H1 (cell line): ENCODE measurements at regions not wholly inside any gene's neighbourhood (a gene's known extent, or its start where the extent isn't known, plus 50 kb on each side); places are given as distances from the start of the nearest gene placed in this dataset.

Experiments used
- CTCF ChIA-PET: fragments of 300-600 bp; sonication (Branson Sonifier 250); formaldehyde crosslinking; loops from one replicate; lab custom pipeline; 2021; ENCODE audit not compliant: partially characterized antibody; lab: Charles Lee
- POLR2A ChIA-PET: fragments of 300-600 bp; sonication (Branson Sonifier 250); formaldehyde crosslinking; loops from one replicate; lab custom pipeline; 2021; ENCODE audit warnings: inconsistent platforms; ENCODE audit not compliant: partially characterized antibody; lab: Charles Lee
- DNase-seq, 2 experiments: peaks; one replicate each; pipeline versions ENCODE4 v3.0.0 to v3.0.0-alpha.2; 2010 to 2022; ENCODE audit warnings: low spot score in 2 of 2, low read depth in 1 of 2, mixed read lengths in 1 of 2
- FAIRE-seq: peaks from 2 replicates; lab custom pipeline; 2011; peaks lifted over from hg19 to GRCh38; lab: Jason Lieb, UNC
- H2AFZ ChIP-seq: 2 replicates; pipeline ENCODE4 v1.8.1; 2012; ENCODE audit warnings: low read length, inconsistent platforms
- H2AK5ac ChIP-seq: 2 replicates; pipeline ENCODE4 v1.6.1; 2013; ENCODE audit warnings: low read depth, low read length
- H2BK120ac ChIP-seq: replicated peaks from 2 replicates; pipeline ENCODE3; 2013; ENCODE audit warnings: low read depth, low read length, inconsistent platforms
- H2BK12ac ChIP-seq: 2 replicates; pipeline ENCODE4 v1.6.1; 2013; ENCODE audit warnings: low read depth, low read length
- H2BK15ac ChIP-seq: 2 replicates; pipeline ENCODE4 v1.6.1; 2013; ENCODE audit warnings: low read length
- H2BK20ac ChIP-seq: 2 replicates; pipeline ENCODE4 v1.6.1; 2013; ENCODE audit warnings: low read length
- H2BK5ac ChIP-seq: 2 replicates; pipeline ENCODE4 v1.6.1; 2013; ENCODE audit warnings: low read depth, low read length
- H3K14ac ChIP-seq: 2 replicates; pipeline ENCODE4 v1.6.1; 2013; ENCODE audit warnings: inconsistent platforms; ENCODE audit not compliant: insufficient read length
- H3K18ac ChIP-seq: 2 replicates; pipeline ENCODE4 v1.6.1; 2013; ENCODE audit warnings: low read length; ENCODE audit errors: extremely low read depth
- H3K23ac ChIP-seq: 2 replicates; pipeline ENCODE4 v1.6.1; 2013; ENCODE audit warnings: inconsistent platforms; ENCODE audit not compliant: insufficient read length
- H3K23me2 ChIP-seq: 2 replicates; pipeline ENCODE4 v1.6.1; 2013; ENCODE audit warnings: low read depth, low read length
- H3K27ac ChIP-seq: 2 replicates; pipeline ENCODE4 v1.6.1; 2011; ENCODE audit warnings: low read depth, low read length, inconsistent platforms
- H3K27me3 ChIP-seq, 4 experiments: replicated peaks in 1 of 4; 1 replicate in 1 of 4; 2 replicates in 3 of 4; pipeline versions ENCODE4 v1.6.1 to v1.8.1; 2011 to 2013; ENCODE audit warnings: low read length in 3 of 4, mild to moderate bottlenecking in 3 of 4, inconsistent platforms in 2 of 4, mixed read lengths in 2 of 4, moderate library complexity in 1 of 4; ENCODE audit not compliant: control insufficient read depth in 3 of 4, insufficient read depth in 3 of 4; ENCODE audit errors: extremely low read depth in 1 of 4
- H3K36me3 ChIP-seq, 4 experiments: 2 replicates each; pipeline versions ENCODE4 v1.6.1 to v1.8.1; 2011 to 2013; ENCODE audit warnings: mild to moderate bottlenecking in 4 of 4, low read length in 3 of 4, moderate library complexity in 2 of 4, control low read depth in 1 of 4, inconsistent platforms in 1 of 4; ENCODE audit not compliant: insufficient read depth in 4 of 4, control insufficient read depth in 2 of 4
- H3K4ac ChIP-seq: replicated peaks from 2 replicates; pipeline ENCODE3; 2013; ENCODE audit warnings: low read length, low read depth, mixed read lengths, inconsistent platforms; ENCODE audit not compliant: insufficient read length
- H3K4me1 ChIP-seq, 4 experiments: replicated peaks in 1 of 4; 1 replicate in 1 of 4; 2 replicates in 3 of 4; pipeline versions ENCODE4 v1.6.1 to v1.8.1; 2011 to 2013; ENCODE audit warnings: low read length in 3 of 4, inconsistent platforms in 2 of 4, mixed read lengths in 1 of 4; ENCODE audit not compliant: insufficient read depth in 4 of 4, control insufficient read depth in 3 of 4
- H3K4me2 ChIP-seq, 2 experiments: 2 replicates each; pipeline versions ENCODE4 v1.6.1 to v1.8.1; 2011 to 2013; ENCODE audit warnings: low read depth in 2 of 2, low read length in 2 of 2, control low read depth in 1 of 2, inconsistent platforms in 1 of 2, mild to moderate bottlenecking in 1 of 2; ENCODE audit not compliant: insufficient read depth in 1 of 2
- H3K4me3 ChIP-seq, 4 experiments: fragments of 200-600, 300-600 bp in 1 of 4; sonication (generic), shearing (Covaris generic), sonication (Bioruptor Twin) in 1 of 4; 2 replicates each; pipeline versions ENCODE4 v1.5.1 to v1.8.1; 2011 to 2016; ENCODE audit warnings: low read length in 4 of 4, low read depth in 3 of 4, control low read depth in 2 of 4, inconsistent platforms in 2 of 4, mild to moderate bottlenecking in 2 of 4, mixed read lengths in 1 of 4, moderate library complexity in 1 of 4; ENCODE audit not compliant: insufficient read depth in 2 of 4; ENCODE audit errors: extremely low read depth in 1 of 4
- H3K56ac ChIP-seq: replicated peaks from 2 replicates; pipeline ENCODE3; 2013; ENCODE audit warnings: low read depth, mild to moderate bottlenecking, mixed read lengths, low read length, inconsistent platforms; ENCODE audit not compliant: insufficient read length
- H3K79me1 ChIP-seq: 2 replicates; pipeline ENCODE4 v1.6.1; 2013; ENCODE audit warnings: low read depth, low read length, control low read depth
- H3K79me2 ChIP-seq, 2 experiments: 2 replicates each; pipeline versions ENCODE4 v1.6.1 to v1.8.1; 2012 to 2013; ENCODE audit warnings: low read length in 2 of 2, mild to moderate bottlenecking in 2 of 2, inconsistent platforms in 1 of 2; ENCODE audit not compliant: insufficient read depth in 2 of 2, control insufficient read depth in 1 of 2
- H3K9ac ChIP-seq, 4 experiments: replicated peaks in 1 of 4; 1 replicate in 1 of 4; 2 replicates in 3 of 4; pipeline versions ENCODE4 v1.6.1 to v1.8.1; 2011 to 2013; ENCODE audit warnings: low read depth in 3 of 4, low read length in 3 of 4, control low read depth in 2 of 4, mild to moderate bottlenecking in 2 of 4, moderate library complexity in 2 of 4, inconsistent platforms in 1 of 4; ENCODE audit errors: extremely low read depth in 1 of 4
- H3K9me3 ChIP-seq, 2 experiments: 2 replicates each; pipeline versions ENCODE4 v1.6.1 to v1.8.1; 2012 to 2013; ENCODE audit warnings: mild to moderate bottlenecking in 2 of 2, moderate library complexity in 2 of 2, control low read depth in 1 of 2, inconsistent platforms in 1 of 2, low read depth in 1 of 2, low read length in 1 of 2, mixed read lengths in 1 of 2; ENCODE audit not compliant: insufficient read depth in 2 of 2
- H4K20me1 ChIP-seq, 2 experiments: replicated peaks in 1 of 2; 2 replicates each; pipeline versions ENCODE3 to v1.8.1; 2011 to 2013; ENCODE audit warnings: inconsistent platforms in 2 of 2, low read length in 2 of 2, mild to moderate bottlenecking in 1 of 2; ENCODE audit not compliant: insufficient read depth in 2 of 2, control insufficient read depth in 1 of 2
- H4K5ac ChIP-seq: 2 replicates; pipeline ENCODE4 v1.6.1; 2013; ENCODE audit warnings: low read length, low read depth, mixed read lengths, inconsistent platforms; ENCODE audit not compliant: insufficient read length
- H4K8ac ChIP-seq: 2 replicates; pipeline ENCODE4 v1.8.0; 2013; ENCODE audit warnings: mild to moderate bottlenecking, moderate library complexity, low read length, inconsistent platforms; ENCODE audit not compliant: insufficient read depth; ENCODE audit errors: extremely low read depth
- H4K91ac ChIP-seq: replicated peaks from 2 replicates; pipeline ENCODE3; 2013; ENCODE audit warnings: low read length, mixed read lengths, inconsistent platforms; ENCODE audit not compliant: insufficient read length
- BCL11A ChIP-seq, 2 experiments: IDR thresholded peaks; one replicate each; pipeline ENCODE4 v1.6.1; 2011; ENCODE audit warnings: low read depth in 2 of 2, low read length in 2 of 2, mild to moderate bottlenecking in 2 of 2
- EZH2 ChIP-seq: fragments of 200-600 bp; sonication (generic); IDR thresholded peaks from 2 replicates; pipeline ENCODE4 v1.7.1; 2012; ENCODE audit warnings: low read depth, mild to moderate bottlenecking, moderate library complexity, low read length, inconsistent platforms; ENCODE audit not compliant: severe bottlenecking
- HDAC6 ChIP-seq: IDR thresholded peaks from one replicate; pipeline ENCODE4 v1.7.1; 2012; ENCODE audit warnings: low read depth, mild to moderate bottlenecking, inconsistent platforms, low read length, moderate library complexity
- MAFK ChIP-seq: IDR thresholded peaks from 2 replicates; pipeline ENCODE4 v1.6.1; 2012; ENCODE audit warnings: low read depth, mild to moderate bottlenecking, improper control_type of control experiment, low read length
- MAX ChIP-seq: IDR thresholded peaks from 2 replicates; pipeline ENCODE4 v1.6.1; 2012; ENCODE audit warnings: inconsistent platforms
- NRF1 ChIP-seq: IDR thresholded peaks from 2 replicates; pipeline ENCODE4 v1.6.1; 2011; ENCODE audit warnings: mild to moderate bottlenecking, low read depth, low read length, improper control_type of control experiment
- POLR2A ChIP-seq, 2 experiments: IDR thresholded peaks; 1 replicate in 1 of 2; 2 replicates in 1 of 2; pipeline ENCODE4 v1.6.1; 2011; ENCODE audit warnings: low read depth in 2 of 2, low read length in 2 of 2, mild to moderate bottlenecking in 2 of 2; ENCODE audit errors: control extremely low read depth in 1 of 2
- RAD21 ChIP-seq, 2 experiments: IDR thresholded peaks in 1 of 2; conservative IDR thresholded peaks in 1 of 2; 2 replicates each; pipeline ENCODE4 v1.6.1; 2011; ENCODE audit warnings: low read depth in 2 of 2, low read length in 2 of 2, improper control_type of control experiment in 1 of 2, inconsistent platforms in 1 of 2, mild to moderate bottlenecking in 1 of 2, moderate library complexity in 1 of 2
- SP4 ChIP-seq: IDR thresholded peaks from 2 replicates; pipeline ENCODE4 v1.6.1; 2012; ENCODE audit warnings: low read length, inconsistent platforms
- SRF ChIP-seq: IDR thresholded peaks from 2 replicates; pipeline ENCODE4 v1.6.1; 2011; ENCODE audit warnings: mild to moderate bottlenecking, low read depth, low read length, moderate library complexity
- TCF12 ChIP-seq: IDR thresholded peaks from 2 replicates; pipeline ENCODE4 v1.6.1; 2011; ENCODE audit warnings: low read depth, mild to moderate bottlenecking, low read length

GRCh38 chr2:146530886-146531285 is 1313.9 kb upstream of the ACVR2A start:
- H2AK5ac ChIP-seq, result no peak overlapping the region
- no peak overlapping the region for H4K91ac ChIP-seq
- H3K4me3 ChIP-seq, result no peak overlapping the region
- POLR2A ChIA-PET, result interaction anchor here (1.5 kb wide), 1 partner anchor 9 kb away, joined by 7 read pairs; no protein-coding TSS in a partner anchor
- H3K9me3 ChIP-seq, result peaks cover 3 to 6% of the 10 kb centered on the region in 2 experiments; a peak in 1 of 4 replicates
- 0 out of 7 replicates have a peak, but pooled peaks cover 0 to 2% (median 0%) of the 10 kb centered on the region in 4 experiments for H3K4me1 ChIP-seq
- H2AFZ ChIP-seq, result no peak overlapping the region
- H3K18ac ChIP-seq, result no peak overlapping the region
- DNase-seq (no peak), FAIRE-seq (no peak)
- CTCF ChIA-PET, result no interaction called here
- H3K23me2 ChIP-seq, result no peaks in the 10 kb centered on the region
- no peak overlapping the region for H2BK5ac ChIP-seq
- H3K23ac ChIP-seq, result no peak overlapping the region
- H4K8ac ChIP-seq, result no peak overlapping the region
- H3K4me2 ChIP-seq, result no peak overlapping the region
- H2BK120ac ChIP-seq, result no peak overlapping the region
- H3K79me1 ChIP-seq, result no peaks in the 10 kb centered on the region
- H2BK20ac ChIP-seq, result no peak overlapping the region
- H3K4ac ChIP-seq, result no peak overlapping the region
- H3K56ac ChIP-seq, result no peak overlapping the region
- H2BK12ac ChIP-seq, result no peak overlapping the region
- no peak overlapping the region for H3K9ac ChIP-seq
- TF ChIP-seq MAX (no peak), HDAC6 (no peak), EZH2 (no peak), POLR2A (IDR thresholded peaks at IDR 0.05; ENCODE audit: control extremely low read depth in 1 of 2, low read depth in 2 of 2, low read length in 2 of 2) (no peak), NRF1 (no peak), SP4 (no peak), SRF (no peak), RAD21 (IDR thresholded peaks at IDR 0.05 in 1 of 2, conservative IDR thresholded peaks at IDR 0.05 in 1 of 2; ENCODE audit: low read depth in 2 of 2, low read length in 2 of 2) (no peak), BCL11A (IDR thresholded peaks at IDR 0.05; ENCODE audit: low read depth in 2 of 2, low read length in 2 of 2) (no peak), TCF12 (no peak), MAFK (no peak)
- H3K27ac ChIP-seq, result no peak overlapping the region
- H4K5ac ChIP-seq, result no peak overlapping the region
- H2BK15ac ChIP-seq, result no peak overlapping the region
- no peak overlapping the region for H3K14ac ChIP-seq
- H3K27me3 ChIP-seq, result no peaks in the 10 kb centered on the region
- H4K20me1 ChIP-seq, result no peaks in the 10 kb centered on the region
- H3K36me3 ChIP-seq, result peaks cover 0 to 4% (median 0%) of the 10 kb centered on the region in 4 experiments; a peak in 3 of 8 replicates
- H3K79me2 ChIP-seq, result no peaks in the 10 kb centered on the region
